ENCODE measurements at regions not wholly inside any gene's neighbourhood (a gene's known extent, or its start where the extent isn't known, plus 50 kb on each side); places are given as distances from the start of the nearest gene placed in this dataset.

DNA sequence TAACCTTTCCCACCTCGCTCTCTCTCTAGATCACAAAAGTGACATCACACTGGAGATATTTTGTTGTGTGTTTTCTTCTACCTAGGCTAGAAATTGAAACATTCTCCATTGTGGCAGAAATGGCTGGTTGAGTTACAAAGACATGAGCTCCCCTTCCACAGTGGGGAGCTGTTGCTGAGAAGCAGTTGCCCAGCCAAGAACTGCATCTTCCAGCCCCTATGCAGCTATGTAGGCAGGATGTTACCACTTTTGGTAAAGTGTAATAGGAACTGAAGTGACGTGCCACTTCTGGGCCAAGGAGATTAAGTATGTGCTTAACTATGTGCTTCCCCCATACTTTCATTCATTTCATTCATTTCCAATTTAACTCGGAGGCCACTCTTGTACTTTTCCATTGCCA lies 138.7 kb upstream of the E2F7 start:
- DNase-seq (ENCODE audit: low spot score), result no peak
- intact Hi-C loops (cut with DNase I), result no loop called here

DNA sequence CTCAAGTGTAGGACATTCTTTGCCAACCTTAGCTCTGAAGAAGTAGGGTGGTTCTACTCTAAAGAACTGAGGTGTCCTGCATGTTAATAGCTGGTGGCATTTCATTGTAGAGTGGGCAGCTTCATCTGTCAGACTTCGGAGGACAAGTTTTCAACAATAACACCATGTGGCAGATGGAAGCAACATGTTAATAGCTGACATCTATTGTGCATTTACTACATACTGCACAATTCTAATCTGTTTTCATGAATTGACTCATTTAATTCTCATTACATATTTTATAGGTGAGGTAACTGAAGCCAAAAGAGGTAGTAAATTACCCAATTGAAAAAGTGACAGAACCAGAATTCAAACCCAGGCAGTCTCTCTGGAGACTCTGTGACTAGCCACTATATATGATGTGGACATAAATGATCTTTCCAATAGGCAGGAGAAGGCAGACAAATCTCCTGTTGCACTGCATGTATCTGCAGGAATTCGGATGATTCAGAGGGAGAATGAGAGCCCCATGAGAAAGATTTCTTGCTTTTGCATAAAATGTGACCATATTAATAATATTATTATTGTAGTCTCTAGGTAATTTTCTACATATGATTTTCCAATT lies 137.2 kb upstream of the E2F7 start:
- no peak for DNase-seq (ENCODE audit: low spot score)
- intact Hi-C loops (cut with DNase I), result no loop called here

DNA sequence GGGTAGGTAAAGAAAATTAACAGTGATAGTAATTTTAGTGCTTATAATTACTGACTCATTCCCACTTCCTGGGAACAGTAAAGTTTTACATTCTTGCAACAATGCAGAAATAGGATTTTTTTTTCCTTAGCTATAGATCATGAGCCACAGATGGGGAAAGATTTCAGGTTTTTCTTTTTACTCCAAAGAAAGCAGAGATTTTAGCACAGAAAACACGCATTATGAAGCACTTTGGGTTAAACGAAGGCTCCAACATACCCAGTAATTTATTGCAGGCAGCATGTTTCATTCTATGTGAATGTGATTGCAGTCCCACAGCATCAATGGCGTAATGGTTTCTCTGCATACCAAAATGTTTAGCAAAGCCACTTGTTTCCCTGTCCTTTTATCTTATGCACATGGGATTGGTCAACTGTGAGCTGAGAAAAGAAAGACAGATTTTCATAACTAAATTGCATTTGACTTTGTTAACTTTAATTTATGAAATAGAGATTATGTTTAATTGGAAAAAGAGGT lies 124.6 kb upstream of the E2F7 start:
- DNase-seq (ENCODE audit: low spot score), result no peak
- intact Hi-C loops (cut with DNase I), result no loop called here

DNA sequence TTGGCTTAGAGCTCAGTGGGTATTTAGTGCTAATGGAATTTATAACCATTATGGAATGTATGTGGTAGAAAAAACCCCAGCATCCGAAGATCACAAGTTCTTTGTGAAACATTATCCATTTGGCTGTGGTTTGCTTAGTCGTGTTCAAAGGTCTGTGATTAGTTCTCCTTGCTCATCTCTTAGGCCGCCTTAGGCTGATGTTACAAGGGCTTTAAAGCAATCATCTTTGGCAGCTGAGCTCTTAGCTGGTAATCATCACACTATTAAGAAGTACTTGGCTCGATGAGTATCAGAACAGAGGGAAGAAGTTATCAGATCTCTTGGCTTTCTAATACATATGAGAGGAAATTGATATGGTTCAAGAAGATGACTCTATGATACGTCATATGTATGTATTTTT lies 124.1 kb upstream of the E2F7 start:
- no peak for DNase-seq (ENCODE audit: low spot score)
- intact Hi-C loops (cut with DNase I), result no loop called here

DNA sequence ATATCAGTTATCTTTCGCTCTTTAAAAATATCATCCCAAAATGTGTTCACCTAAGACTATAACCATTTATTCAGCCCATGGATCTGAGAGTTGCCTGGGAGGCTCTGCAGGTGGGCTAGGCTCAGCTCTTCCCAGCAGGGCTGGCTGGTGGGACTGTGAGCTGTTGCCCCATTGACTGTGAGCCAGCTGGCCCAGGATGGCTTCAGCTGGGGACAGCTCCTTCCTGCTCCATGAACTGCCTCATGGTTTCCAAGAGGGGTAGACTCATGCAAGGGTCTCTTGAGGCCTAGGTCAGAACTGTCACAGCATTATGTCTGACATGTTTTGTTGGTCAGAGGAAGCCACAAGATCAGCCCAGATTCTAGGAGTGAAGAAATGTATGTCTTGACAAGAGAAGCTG lies 114.1 kb upstream of the E2F7 start:
- intact Hi-C loops (cut with DNase I), result no loop called here
- no peak for DNase-seq (ENCODE audit: low spot score)

DNA sequence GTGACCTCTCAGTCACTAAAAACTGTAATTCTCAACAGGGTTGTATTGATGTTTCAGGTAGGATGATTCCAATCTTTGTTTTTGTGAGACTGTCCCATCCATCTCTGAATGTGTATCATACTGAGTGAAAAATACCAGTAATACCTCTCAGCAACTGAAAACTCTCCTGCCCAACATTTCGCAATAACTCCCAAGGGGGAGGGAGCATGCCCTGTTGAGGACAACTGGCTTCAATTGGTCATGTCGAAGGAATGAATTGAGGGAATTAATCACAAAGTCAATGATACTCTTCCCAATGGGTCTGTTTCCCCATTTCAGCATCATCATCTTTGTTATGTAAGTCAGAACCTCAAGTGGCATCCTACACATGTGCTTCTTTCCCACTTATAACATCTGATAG lies 102.4 kb upstream of the E2F7 start:
- intact Hi-C loops (cut with DNase I), result no loop called here
- no peak for DNase-seq (ENCODE audit: low spot score)

DNA sequence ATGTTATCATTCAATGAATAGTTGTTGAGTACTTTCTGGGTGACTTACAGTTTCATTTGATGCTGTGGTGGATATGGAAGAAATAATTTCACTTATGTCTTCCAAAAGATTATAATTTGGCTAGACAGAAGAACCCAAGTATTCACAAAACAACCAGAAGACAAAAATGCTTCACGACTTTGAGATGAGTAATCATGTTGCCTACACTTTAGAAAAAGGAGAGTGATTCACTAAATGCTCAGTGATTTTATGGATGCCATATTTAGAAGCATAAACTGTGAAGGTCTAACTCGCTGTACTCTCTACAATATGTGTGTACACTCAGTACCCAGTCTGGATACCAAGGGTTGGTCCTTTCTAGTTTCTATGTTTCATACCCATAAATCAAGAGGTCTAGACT lies 101.3 kb upstream of the E2F7 start:
- no peak for DNase-seq (ENCODE audit: low spot score)
- intact Hi-C loops (cut with DNase I), result no loop called here

DNA sequence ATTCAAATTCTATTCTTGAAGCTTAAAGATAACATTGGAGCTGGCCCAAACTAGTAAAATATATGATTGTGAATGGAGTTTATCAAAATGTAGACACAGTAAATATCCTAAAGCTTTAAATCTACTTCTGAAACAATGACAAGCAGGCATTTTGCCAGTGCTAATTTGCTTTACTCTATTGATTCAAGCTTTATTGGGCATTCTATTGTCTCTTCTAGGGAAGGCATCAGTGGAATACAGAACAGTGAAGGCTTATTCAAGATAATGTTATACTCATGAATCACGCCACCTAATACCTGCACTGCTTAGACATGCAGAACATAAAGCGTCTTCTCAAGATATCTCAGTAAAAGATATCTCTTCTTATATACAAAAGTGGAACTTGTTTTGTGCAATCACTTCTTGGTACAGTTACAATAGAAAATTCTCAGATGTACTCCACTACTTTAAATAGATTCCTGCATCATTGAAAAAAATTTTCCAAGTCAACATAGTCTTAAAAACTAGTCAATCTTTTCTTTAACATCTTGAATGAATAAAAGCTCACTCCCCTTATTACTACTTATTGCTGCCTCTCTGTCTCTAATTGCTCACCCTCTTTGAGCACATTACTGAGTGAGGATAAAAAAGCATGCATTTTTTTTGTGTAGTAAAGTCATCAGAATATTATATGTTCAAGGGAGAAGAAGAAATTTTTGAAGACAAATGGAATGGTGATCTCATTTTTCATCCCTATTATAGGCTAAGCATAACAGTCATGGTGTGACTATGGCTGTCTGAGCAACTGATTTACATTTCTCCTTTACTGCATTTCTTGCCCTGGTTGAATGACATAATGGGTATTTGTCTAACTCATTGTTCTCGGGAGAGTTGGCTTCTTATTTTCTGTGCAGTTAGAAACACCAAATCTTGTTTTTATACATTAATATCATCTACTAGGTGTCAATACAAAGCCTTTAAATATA lies 98.0 kb upstream of the E2F7 start:
- no peak for DNase-seq (ENCODE audit: low spot score)
- intact Hi-C loops (cut with DNase I), result no loop called here

DNA sequence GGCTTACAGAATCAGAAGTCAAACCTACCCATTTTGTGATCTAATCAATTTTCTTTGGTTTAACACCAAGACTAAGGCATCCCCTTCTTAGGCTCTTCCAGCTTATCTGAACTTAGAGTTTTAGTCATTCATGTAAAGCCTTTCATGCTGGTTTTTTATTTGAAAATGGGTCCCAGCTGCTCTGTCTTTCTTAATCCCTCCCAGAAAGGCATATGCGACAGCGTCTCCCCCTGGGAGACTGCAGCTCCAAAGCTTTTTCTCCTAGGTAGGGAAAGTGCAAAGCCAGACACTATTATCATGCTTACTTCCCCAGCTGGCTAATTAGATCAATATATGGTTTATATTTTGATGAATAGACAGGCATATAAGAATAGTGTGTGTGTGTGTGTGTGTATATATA lies 96.6 kb upstream of the E2F7 start:
- no peak for DNase-seq (ENCODE audit: low spot score)
- intact Hi-C loops (cut with DNase I), result no loop called here

DNA sequence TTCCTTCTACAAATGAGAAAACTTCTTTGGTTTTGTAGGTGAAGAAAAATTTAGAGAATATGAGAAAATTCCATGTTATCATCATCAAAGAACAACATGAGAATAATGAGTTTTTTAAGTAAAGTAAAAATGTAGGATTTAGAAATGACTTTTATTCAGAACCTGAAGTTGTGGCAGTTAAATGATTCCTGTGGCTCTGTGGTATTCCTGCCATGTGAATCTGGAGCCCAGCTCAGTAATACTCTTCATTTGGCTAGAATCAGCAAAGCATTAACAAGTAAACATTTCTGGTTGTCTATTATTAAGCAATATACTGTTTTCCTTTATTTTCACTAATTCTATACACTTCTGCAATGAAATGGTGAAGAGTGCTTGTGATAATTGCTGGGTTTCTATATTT lies 95.6 kb upstream of the E2F7 start:
- DNase-seq (ENCODE audit: low spot score), result no peak
- intact Hi-C loops (cut with DNase I), result no loop called here

DNA sequence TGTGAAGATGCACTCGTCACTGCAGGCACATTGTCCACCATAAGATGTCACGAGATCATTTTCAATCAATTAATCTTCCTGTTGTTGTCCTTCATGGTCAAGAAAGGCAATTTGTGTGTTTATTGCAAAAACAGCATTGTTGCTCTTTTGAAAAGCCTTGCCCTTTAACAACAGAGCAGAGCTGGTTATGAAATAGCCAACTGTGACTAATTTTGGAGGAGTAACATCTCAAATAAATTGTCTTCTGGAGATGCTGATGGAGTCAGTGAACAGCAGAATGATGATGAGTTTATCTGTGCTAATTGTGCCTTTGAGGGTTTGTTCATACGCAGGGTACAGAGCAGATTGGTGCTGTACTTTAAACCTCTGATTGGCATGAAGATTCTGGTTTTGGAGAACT lies 88.3 kb upstream of the E2F7 start:
- intact Hi-C loops (cut with DNase I), result loop anchor here (2.0 kb wide), 1 partner anchor 531 kb away; no protein-coding TSS in a partner anchor
- DNase-seq (ENCODE audit: low spot score), result no peak

DNA sequence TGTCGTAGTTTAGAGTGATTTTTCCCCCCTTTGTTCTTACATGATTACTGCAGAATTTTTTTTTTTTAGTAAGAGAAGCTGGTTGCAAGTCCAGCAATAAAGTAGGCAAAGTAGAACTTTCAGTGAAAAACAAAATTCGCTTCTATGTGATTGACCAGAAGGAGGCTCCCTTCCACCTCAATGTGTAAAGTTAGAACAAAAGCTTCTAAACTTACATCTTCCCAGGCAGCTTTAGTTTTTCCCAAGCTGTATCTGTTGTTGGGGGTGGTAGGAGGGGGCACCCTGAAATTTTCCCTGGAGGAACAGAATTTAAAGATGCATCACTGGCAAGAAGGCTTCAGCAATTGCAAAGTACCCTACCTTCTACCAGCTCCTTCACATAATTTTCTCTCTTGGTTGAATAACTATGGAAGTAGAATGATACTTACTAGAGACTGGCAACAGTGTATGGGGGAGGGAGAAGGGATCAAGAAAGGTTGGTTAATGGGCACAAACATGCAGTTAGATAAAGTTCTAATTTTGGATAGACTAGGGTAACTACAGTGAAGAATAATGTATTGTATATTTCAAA lies 87.3 kb upstream of the E2F7 start:
- intact Hi-C loops (cut with DNase I), result loop anchor here (2.0 kb wide), 1 partner anchor 532 kb away; no protein-coding TSS in a partner anchor
- no peak for DNase-seq (ENCODE audit: low spot score)

DNA sequence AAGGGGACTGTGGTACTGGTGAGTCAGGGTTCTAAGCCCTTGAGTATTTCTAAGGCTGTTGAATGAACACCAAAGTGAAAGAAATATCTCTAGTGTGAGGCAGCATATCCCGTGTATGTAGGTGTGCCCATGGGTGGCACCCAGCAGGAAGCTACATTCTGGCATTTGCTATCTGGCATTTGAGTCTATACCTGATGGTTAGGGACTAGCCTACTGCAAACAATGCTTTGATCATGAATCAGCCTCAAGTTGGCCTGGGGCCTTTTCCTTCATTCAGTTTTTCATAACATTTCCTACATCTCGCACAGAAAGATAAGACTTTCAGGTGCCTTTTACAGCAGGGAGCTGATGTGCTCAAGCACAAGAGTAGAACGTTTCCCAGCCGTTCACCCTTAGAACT lies 85.7 kb upstream of the E2F7 start:
- no peak for DNase-seq (ENCODE audit: low spot score)
- intact Hi-C loops (cut with DNase I), result no loop called here

DNA sequence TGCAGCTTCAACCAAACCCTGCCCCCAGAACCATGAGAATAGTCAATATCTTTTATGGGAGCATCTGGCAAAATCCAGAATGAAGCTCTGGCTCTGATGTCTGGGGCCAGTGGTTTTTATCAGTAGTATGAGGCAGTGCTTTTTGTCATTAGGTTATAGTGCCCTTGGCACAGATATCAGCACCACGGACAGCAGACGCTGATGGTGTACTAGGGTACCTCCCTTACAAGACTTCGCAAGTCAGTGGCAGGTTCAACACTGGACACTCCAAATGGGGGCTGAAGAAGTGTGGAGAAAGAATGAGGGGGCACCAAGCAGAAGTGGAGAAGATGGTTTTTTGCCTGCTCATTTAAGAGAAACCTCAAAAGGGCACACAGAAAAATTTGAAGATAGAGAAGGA lies 68.2 kb upstream of the E2F7 start:
- DNase-seq (ENCODE audit: low spot score), result no peak
- intact Hi-C loops (cut with DNase I), result no loop called here

DNA sequence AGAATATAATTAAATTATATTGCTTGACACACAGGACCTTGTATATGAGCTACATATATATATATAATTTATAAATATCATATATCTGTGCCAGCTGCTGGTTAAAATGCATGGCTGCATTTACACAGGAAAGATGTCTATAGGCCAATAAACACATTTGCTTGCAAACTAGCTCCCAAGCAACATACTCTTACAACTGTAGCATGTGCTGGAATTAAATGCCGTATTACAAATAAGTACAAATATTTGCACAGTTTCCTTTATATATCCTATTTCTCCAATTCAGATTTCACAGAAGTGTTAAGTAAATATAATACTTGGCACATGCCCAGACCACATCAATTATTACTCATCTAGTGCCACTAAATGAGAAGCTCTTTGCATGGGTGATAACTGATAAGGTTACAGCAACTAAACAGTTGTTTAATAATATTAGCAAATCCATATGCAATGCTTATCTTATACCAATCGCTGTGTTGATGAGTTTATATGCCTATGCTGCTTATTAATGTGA lies 66.7 kb upstream of the E2F7 start:
- intact Hi-C loops (cut with DNase I), result no loop called here
- DNase-seq (ENCODE audit: low spot score), result no peak

DNA sequence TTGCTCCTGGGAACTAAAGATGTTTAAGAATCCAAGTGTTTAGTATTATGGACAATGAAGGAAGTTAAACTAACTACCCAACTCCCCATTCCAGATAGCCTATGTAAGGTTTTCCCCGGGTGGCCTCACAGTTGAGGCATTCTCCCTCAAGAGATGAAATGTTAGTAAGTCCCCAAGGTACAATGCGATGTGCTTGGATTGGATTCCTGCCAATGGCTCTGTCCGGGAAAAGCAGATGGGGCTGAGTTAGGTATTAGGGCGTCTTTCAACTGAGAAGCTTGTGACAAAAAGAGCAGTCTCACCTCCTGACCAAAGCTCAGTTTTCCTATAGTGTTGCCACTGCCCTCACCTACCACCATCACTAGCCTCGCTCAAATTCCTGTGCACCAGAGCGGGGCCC lies 64.8 kb upstream of the E2F7 start:
- intact Hi-C loops (cut with DNase I), result no loop called here
- DNase-seq (ENCODE audit: low spot score), result no peak

DNA sequence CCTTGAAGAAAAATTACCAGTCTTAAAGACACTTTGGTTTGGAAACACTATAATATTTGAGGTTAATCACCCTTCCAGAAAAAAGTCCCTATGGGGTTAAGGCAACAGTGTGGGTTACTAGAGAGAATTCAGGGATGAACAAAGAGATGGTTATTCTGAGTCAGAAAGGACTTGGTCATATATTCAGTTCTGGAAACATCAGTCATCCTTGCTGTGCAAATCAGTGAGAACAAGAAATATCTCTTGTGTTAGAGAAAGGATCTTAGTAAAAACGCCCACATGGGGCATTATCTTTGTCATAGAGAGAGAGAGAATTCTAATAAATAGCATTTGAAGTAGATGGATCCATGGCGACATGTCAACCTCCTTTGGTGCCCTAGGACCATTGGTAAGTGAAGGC lies 59.4 kb upstream of the E2F7 start:
- DNase-seq (ENCODE audit: low spot score), result no peak
- intact Hi-C loops (cut with DNase I), result no loop called here

DNA sequence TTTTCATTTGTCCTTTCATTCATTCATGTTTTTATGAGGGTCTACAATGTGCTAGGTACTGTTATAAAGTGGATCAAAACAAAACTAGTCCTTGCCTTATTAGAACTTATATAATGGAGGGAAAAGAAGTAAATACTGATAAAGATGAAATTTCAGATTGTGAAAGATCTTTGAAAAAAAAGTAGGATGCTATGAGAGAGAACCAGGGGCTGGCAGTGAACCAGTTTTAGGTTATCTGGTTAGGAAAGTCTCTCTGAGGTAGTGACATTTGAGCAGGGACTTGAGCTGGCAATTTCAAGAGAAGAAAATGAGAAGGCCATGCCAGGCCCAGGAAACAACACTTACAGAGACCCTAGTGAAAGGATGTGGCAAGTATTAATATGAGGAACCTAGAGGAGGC lies 57.3 kb upstream of the E2F7 start:
- intact Hi-C loops (cut with DNase I), result no loop called here
- no peak for DNase-seq (ENCODE audit: low spot score)

DNA sequence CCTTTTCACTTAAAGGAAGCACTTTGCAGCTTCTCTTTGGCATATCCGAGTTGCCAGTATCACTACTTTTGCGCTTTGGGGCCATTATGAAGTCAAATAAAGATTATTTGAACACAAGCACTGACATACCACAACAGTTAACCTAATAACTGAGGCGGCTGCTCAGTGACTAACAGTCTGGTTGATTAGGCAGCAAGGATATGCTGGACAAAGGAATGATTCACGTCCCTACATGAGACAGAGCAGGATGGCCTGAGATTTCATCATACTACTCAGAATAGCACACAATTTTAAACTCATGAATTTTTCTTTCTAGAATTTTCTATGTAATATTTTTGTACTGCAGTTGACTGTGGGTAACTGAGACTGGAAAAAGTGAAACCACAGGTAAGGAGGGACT lies 56.9 kb upstream of the E2F7 start:
- DNase-seq (ENCODE audit: low spot score), result no peak
- intact Hi-C loops (cut with DNase I), result no loop called here

All from cardiac septum (tissue), 1 donor.